GM12874 (cell line): ENCODE measurements at regions not wholly inside any gene's neighbourhood (a gene's known extent, or its start where the extent isn't known, plus 50 kb on each side); places are given as distances from the start of the nearest gene placed in this dataset.

Source experiments
- TF ChIP-seq, protein P1 (sequence below): IDR thresholded peaks from 2 replicates; pipeline ENCODE4 v1.5.1; 2011; ENCODE audit warnings: low read depth, mild to moderate bottlenecking, control low read depth, low read length, moderate library complexity; ENCODE audit not compliant: insufficient read depth

DNA sequence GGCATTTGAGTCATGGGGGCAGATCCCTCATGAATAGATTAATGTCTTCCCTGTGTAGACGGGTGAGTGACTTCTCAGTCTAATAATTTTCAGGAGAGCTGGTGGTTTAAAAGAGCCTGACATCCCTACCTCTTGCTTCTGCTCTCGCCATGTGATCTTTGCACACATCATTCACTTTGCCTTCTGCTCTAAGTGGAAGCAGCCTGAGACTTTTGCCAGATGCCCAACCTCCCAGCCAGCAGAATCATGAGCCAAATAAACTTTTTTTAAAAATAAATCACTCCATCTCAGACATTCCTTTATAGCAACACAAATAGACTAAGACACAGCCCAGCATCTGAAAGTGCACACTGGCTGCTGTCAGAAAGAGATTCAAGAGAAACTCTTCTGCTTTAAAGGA lies 155.2 kb downstream of the ZNF365 start:
- TF ChIP-seq, protein P1, sequence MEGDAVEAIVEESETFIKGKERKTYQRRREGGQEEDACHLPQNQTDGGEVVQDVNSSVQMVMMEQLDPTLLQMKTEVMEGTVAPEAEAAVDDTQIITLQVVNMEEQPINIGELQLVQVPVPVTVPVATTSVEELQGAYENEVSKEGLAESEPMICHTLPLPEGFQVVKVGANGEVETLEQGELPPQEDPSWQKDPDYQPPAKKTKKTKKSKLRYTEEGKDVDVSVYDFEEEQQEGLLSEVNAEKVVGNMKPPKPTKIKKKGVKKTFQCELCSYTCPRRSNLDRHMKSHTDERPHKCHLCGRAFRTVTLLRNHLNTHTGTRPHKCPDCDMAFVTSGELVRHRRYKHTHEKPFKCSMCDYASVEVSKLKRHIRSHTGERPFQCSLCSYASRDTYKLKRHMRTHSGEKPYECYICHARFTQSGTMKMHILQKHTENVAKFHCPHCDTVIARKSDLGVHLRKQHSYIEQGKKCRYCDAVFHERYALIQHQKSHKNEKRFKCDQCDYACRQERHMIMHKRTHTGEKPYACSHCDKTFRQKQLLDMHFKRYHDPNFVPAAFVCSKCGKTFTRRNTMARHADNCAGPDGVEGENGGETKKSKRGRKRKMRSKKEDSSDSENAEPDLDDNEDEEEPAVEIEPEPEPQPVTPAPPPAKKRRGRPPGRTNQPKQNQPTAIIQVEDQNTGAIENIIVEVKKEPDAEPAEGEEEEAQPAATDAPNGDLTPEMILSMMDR, result no peak

DNA sequence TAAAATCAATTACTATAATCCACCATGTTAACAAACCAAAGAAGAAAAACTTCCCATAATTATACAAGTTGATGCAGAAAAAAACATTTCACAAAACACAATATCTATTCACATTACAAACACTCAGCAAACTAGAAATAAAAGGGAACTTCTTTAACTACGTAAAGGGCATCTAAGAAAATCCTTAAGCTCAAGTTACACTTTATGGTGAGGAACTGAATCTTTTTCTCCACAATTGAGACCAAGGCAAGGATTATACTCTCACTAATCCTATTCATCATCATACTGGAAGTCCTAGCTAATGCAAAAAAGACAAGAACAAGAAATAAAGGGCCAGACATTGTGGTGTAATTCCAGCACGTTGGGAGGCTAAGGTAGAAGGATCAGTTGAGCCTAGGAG lies 159.9 kb downstream of the ZNF365 start:
- TF ChIP-seq, protein P1, result no peak

- TF ChIP-seq, protein P1, result no peak
Measured at GRCh38 chr10:62538606-62539005, 164.4 kb downstream of the ZNF365 start.

DNA sequence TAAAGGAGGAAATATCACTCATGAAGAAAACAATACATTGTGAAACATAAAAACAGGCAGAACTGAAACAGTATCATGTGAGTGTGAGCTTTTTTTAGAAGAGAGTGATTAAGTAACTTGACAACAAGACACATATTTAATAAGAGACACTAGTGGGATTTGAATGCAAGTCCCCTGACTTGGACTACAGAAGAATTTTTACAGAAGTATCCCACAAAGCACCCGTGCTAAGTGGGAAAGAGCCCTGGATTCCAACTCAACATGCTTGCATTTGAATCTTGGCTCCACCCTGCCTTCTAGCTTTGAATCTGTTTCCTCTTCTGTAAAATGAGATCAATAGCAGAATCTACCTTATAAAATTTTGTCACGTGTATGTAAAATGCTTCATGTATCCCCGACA lies 166.2 kb downstream of the ZNF365 start:
- TF ChIP-seq, protein P1, result no peak

DNA sequence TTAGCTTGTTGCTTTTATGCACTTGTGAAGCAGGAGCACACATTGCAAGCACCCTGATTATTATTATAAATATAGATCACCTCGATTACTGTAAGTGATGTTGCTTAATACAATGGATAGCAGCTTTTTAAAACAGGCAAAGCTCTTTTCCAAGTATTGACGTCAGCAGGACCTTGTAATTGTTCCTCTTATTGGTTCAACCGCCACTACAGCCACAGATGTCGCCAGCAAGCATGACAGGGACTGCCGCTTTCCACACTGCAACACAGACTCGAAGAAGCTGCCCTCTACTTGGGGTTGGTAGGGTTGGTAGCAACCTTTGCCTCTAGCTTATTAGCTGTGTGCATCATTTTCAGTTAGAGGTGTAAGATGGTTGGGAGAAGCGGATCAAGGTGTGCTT lies 167.6 kb downstream of the ZNF365 start:
- TF ChIP-seq, protein P1, result no peak

- TF ChIP-seq, protein P1, result no peak
Measured at GRCh38 chr10:62543571-62544355, 169.6 kb downstream of the ZNF365 start.

- TF ChIP-seq, protein P1, result no peak
Measured at GRCh38 chr10:62545160-62546066, 171.2 kb downstream of the ZNF365 start.
